Nephron progenitor cell (in vitro differentiated cells): ENCODE measurements at regions not wholly inside any gene's neighbourhood (a gene's known extent, or its start where the extent isn't known, plus 50 kb on each side); places are given as distances from the start of the nearest gene placed in this dataset.

Source experiments
- DNase-seq: peaks from one replicate; pipeline ENCODE4 v3.0.0; 2021
- H3K27ac Mint-ChIP-seq: 2 replicates; pipeline ENCODE4 v1.8.0; 2021; ENCODE audit warnings: mild to moderate bottlenecking, moderate library complexity, mixed read lengths
- H3K27me3 Mint-ChIP-seq: 2 replicates; pipeline ENCODE4 v1.8.0; 2021; ENCODE audit warnings: mild to moderate bottlenecking, low read depth, mixed read lengths; ENCODE audit not compliant: poor library complexity
- H3K36me3 Mint-ChIP-seq: 2 replicates; pipeline ENCODE4 v1.8.0; 2021; ENCODE audit warnings: low read depth, mixed read lengths
- H3K4me1 Mint-ChIP-seq: 2 replicates; pipeline ENCODE4 v1.8.0; 2021; ENCODE audit warnings: mixed read lengths
- H3K4me3 Mint-ChIP-seq: 2 replicates; pipeline ENCODE4 v1.8.0; 2021; ENCODE audit warnings: mild to moderate bottlenecking, moderate library complexity, mixed read lengths
- H3K9me3 Mint-ChIP-seq: 2 replicates; pipeline ENCODE4 v1.8.0; 2021; ENCODE audit warnings: mild to moderate bottlenecking, moderate library complexity, mixed read lengths
- TF ChIP-seq, protein P1 (sequence below): fragments of 200-600 bp; sonication (generic); IDR thresholded peaks from 2 replicates; pipeline ENCODE4 v1.5.0; 2021; ENCODE audit warnings: antibody characterized with exemption

DNA sequence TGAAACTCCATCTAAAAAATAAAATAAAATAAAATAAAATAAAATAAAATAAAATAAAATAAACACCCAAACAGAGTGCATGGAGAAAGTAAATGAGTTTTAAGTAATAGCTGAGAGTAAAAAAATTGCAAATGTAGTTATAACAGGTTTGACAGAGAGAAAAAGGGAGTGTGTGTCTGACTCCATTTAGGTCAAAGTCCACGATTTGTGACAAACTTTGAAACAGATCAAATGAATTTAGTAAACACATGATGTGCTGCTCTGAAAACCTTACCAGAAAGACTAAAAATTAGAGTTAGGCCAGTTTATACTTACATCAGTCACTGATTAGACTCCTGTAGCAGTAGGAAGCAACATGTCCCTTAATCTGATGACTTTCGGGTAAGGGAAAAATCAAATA lies 346.6 kb downstream of the PARP8 start:
- TF ChIP-seq, protein P1, sequence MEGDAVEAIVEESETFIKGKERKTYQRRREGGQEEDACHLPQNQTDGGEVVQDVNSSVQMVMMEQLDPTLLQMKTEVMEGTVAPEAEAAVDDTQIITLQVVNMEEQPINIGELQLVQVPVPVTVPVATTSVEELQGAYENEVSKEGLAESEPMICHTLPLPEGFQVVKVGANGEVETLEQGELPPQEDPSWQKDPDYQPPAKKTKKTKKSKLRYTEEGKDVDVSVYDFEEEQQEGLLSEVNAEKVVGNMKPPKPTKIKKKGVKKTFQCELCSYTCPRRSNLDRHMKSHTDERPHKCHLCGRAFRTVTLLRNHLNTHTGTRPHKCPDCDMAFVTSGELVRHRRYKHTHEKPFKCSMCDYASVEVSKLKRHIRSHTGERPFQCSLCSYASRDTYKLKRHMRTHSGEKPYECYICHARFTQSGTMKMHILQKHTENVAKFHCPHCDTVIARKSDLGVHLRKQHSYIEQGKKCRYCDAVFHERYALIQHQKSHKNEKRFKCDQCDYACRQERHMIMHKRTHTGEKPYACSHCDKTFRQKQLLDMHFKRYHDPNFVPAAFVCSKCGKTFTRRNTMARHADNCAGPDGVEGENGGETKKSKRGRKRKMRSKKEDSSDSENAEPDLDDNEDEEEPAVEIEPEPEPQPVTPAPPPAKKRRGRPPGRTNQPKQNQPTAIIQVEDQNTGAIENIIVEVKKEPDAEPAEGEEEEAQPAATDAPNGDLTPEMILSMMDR: no peak
- H3K36me3 Mint-ChIP-seq: no peaks in the 10 kb centered on the region
- DNase-seq: no peak

DNA sequence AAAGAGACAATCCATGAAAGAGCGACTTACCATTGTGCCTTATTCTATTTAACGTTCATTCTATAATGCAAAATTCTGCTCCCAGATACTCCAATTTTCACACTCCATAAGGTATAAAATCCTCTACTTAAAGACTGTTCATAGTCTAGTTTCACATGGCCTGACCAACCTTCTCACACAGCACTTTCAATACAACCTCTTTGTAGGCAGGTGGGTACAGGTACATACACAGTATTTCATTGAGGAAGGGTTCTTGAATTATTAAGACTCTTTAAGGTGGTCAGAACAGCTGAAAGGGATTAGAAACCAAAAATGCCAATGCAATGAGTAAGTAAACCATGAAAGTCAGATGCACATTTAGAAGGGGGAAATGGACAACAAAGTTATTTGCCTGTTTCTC lies 352.0 kb downstream of the PARP8 start:
- Mint-ChIP-seq H3K36me3 (no peaks in the 10 kb centered on the region), H3K27me3 (peaks cover under 1% of the 10 kb centered on the region), H3K4me3 (no peak overlapping the region), H3K4me1 (no peaks in the 10 kb centered on the region), H3K27ac (no peak overlapping the region), H3K9me3 (no peaks in the 10 kb centered on the region)
- no peak for DNase-seq
- TF ChIP-seq, protein P1: no peak

More for the DNA sequence above, 346.6 kb downstream of the PARP8 start:
- H3K27ac Mint-ChIP-seq: no peak overlapping the region
- H3K4me1 Mint-ChIP-seq: no peaks in the 10 kb centered on the region
- no peak overlapping the region for H3K4me3 Mint-ChIP-seq
- H3K9me3 Mint-ChIP-seq: no peaks in the 10 kb centered on the region
- H3K27me3 Mint-ChIP-seq: peaks cover 2% of the 10 kb centered on the region

DNA sequence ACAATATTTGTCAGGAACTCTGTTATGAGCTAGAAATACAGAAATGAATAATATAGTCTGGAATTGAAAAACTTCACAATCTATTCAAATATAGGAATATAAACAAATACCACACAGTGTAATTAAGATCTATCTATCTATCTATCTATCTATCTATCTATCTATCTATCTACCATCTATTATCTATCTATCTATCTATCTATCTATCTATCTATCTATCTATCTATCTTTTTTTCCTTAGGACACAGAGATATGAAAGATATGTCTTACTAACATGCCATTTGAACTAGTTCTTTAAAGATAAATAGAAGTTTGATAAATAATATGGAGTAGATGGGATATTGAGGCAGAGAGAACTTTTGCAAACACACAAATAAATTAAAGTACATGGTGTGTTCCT lies 357.8 kb downstream of the PARP8 start:
- H3K27ac Mint-ChIP-seq: no peak overlapping the region
- TF ChIP-seq, protein P1: no peak
- no peaks in the 10 kb centered on the region for H3K9me3 Mint-ChIP-seq
- peaks cover 6% of the 10 kb centered on the region for H3K27me3 Mint-ChIP-seq
- no peaks in the 10 kb centered on the region for H3K36me3 Mint-ChIP-seq
- H3K4me1 Mint-ChIP-seq: no peaks in the 10 kb centered on the region
- H3K4me3 Mint-ChIP-seq: no peak overlapping the region
- no peak for DNase-seq

DNA sequence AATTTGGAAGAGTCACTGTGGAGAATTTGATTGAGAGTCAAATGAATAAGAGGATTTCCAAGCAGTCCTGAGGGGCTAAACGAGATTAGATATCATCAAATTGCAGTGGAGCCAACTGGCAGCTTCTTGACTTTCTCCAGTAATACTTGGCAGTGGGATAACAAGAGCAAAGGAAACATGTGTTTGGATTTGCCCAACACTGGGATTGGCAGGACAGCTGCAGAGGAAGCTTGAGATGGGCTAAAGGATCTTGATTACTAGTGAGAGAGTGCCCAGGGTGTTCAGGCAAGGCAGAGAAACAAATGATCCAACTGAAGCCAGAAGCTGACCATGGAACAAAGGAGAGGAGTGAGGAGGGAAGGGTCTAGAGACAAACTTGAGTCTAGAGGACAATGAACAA lies 356.0 kb upstream of the ISL1 start:
- no peaks in the 10 kb centered on the region for H3K36me3 Mint-ChIP-seq
- H3K4me1 Mint-ChIP-seq: no peaks in the 10 kb centered on the region
- TF ChIP-seq, protein P1: no peak
- DNase-seq: no peak
- H3K4me3 Mint-ChIP-seq: no peak overlapping the region
- peaks cover 6% of the 10 kb centered on the region for H3K27me3 Mint-ChIP-seq
- no peaks in the 10 kb centered on the region for H3K9me3 Mint-ChIP-seq
- no peak overlapping the region for H3K27ac Mint-ChIP-seq

DNA sequence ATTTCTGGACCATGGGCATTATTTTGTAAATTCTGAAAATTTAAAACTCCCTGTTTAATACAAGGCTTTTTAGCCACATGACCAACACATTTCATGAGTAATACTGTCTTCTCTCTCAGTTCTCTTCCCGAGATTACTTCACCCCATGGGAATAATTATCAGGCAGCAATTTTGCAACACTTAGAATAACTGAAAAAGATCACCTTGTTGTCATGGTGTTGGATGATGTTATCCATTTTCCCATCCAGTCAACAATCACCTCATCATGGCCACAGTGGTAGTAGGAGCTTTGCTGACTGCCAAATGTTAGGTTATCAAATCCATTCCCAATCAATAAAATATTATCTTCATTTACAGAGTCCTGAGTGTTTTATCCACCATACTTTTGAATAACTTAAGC lies 354.9 kb upstream of the ISL1 start:
- Mint-ChIP-seq H3K4me1 (no peaks in the 10 kb centered on the region), H3K36me3 (no peaks in the 10 kb centered on the region), H3K27ac (no peak overlapping the region), H3K9me3 (no peaks in the 10 kb centered on the region), H3K27me3 (peaks cover 6% of the 10 kb centered on the region), H3K4me3 (no peak overlapping the region)
- DNase-seq: no peak
- TF ChIP-seq, protein P1: no peak

DNA sequence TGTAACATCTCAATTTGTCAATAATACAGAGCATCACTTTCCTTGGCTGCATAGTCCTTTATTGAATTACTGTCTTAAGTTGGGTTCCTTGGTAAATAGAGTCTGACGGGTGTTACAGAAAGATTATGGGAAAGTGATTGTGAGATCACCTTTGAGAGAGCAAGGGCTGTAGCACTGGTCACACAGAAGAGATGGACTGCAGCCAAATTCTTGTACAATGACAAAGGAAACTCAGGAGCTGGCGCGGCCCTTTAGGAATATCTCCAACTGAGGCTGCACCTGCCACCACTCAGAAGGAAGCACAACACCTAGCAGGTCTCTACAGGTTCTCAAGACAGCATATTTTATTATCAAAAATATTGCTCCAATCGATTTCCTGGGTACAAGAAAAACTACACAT lies 350.0 kb upstream of the ISL1 start:
- Mint-ChIP-seq H3K9me3 (no peaks in the 10 kb centered on the region), H3K36me3 (no peaks in the 10 kb centered on the region), H3K4me1 (no peaks in the 10 kb centered on the region), H3K27me3 (no peaks in the 10 kb centered on the region), H3K27ac (no peak overlapping the region), H3K4me3 (no peak overlapping the region)
- TF ChIP-seq, protein P1: no peak
- DNase-seq: no peak
